HCT116 (cell line): ENCODE measurements at regions not wholly inside any gene's neighbourhood (a gene's known extent, or its start where the extent isn't known, plus 50 kb on each side); places are given as distances from the start of the nearest gene placed in this dataset.

Experiments
- FOSL1 ChIP-seq: IDR thresholded peaks from 2 replicates; pipeline ENCODE4 v1.6.1; 2012; ENCODE audit warnings: low read depth
- POLR2A ChIP-seq: IDR thresholded peaks from 2 replicates; pipeline ENCODE4 v1.7.0; 2011; ENCODE audit warnings: borderline replicate concordance; ENCODE audit not compliant: insufficient read depth, insufficient read length; ENCODE audit errors: extremely low read depth
- POLR2AphosphoS5 ChIP-seq: IDR thresholded peaks from 2 replicates; pipeline ENCODE4 v1.6.1; 2011; ENCODE audit warnings: mild to moderate bottlenecking, low read depth, low read length, moderate library complexity
- ZNF274 ChIP-seq: fragments of 200-500 bp; sonication (Bioruptor generic); IDR thresholded peaks from 2 replicates; pipeline ENCODE4 v1.6.1; 2014; ENCODE audit warnings: mild to moderate bottlenecking, low read depth, low read length, inconsistent platforms
- TF ChIP-seq, protein P1 (sequence below), 3 experiments: fragments of 200-600 bp in 1 of 3; sonication (generic) in 1 of 3; IDR thresholded peaks in 2 of 3; conservative IDR thresholded peaks in 1 of 3; 2 replicates each; pipeline ENCODE4 v1.5.1; 2012 to 2017; ENCODE audit warnings: low read depth in 2 of 3, low read length in 2 of 3, antibody characterized with exemption in 1 of 3, borderline replicate concordance in 1 of 3, control low read depth in 1 of 3, mild to moderate bottlenecking in 1 of 3, mixed read lengths in 1 of 3, mixed run types in 1 of 3, moderate library complexity in 1 of 3; ENCODE audit not compliant: insufficient read depth in 1 of 3
- TF ChIP-seq, protein P2 (sequence below): IDR thresholded peaks from 2 replicates; pipeline ENCODE4 v1.6.1; 2012; ENCODE audit warnings: low read depth
- TF ChIP-seq, protein P3 (sequence below): IDR thresholded peaks from 2 replicates; pipeline ENCODE4 v1.6.1; 2012
- TF ChIP-seq, protein P4 (sequence below): IDR thresholded peaks from 2 replicates; pipeline ENCODE4 v1.6.1; 2012

DNA sequence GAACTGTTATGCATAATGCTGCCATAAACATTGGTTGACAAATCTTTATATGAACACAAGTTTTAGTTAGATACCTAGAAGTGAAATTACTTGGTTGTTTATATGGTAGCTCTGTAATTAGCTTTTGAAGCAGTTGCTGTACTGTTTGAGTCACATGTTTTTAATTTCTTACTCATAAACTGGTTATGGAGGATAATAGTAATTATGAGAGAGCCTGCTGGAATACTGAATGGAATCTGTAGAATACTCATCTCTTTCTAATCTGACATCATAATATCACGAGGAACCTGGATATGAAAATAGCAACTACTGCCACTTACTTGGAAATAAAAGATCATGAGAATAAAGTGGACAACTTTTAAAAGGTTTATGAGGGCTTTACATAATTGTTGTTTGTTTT is 509.2 kb downstream of the CETN3 start:
- TF ChIP-seq, protein P1, sequence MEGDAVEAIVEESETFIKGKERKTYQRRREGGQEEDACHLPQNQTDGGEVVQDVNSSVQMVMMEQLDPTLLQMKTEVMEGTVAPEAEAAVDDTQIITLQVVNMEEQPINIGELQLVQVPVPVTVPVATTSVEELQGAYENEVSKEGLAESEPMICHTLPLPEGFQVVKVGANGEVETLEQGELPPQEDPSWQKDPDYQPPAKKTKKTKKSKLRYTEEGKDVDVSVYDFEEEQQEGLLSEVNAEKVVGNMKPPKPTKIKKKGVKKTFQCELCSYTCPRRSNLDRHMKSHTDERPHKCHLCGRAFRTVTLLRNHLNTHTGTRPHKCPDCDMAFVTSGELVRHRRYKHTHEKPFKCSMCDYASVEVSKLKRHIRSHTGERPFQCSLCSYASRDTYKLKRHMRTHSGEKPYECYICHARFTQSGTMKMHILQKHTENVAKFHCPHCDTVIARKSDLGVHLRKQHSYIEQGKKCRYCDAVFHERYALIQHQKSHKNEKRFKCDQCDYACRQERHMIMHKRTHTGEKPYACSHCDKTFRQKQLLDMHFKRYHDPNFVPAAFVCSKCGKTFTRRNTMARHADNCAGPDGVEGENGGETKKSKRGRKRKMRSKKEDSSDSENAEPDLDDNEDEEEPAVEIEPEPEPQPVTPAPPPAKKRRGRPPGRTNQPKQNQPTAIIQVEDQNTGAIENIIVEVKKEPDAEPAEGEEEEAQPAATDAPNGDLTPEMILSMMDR (IDR thresholded peaks at IDR 0.05 in 2 of 3, conservative IDR thresholded peaks at IDR 0.05 in 1 of 3; ENCODE audit: borderline replicate concordance in 1 of 3, insufficient read depth in 1 of 3, low read depth in 2 of 3, low read length in 2 of 3), result no peak
- TF ChIP-seq POLR2AphosphoS5 (no peak), ZNF274 (no peak), FOSL1 (no peak), POLR2A (no peak)
- TF ChIP-seq, protein P2, sequence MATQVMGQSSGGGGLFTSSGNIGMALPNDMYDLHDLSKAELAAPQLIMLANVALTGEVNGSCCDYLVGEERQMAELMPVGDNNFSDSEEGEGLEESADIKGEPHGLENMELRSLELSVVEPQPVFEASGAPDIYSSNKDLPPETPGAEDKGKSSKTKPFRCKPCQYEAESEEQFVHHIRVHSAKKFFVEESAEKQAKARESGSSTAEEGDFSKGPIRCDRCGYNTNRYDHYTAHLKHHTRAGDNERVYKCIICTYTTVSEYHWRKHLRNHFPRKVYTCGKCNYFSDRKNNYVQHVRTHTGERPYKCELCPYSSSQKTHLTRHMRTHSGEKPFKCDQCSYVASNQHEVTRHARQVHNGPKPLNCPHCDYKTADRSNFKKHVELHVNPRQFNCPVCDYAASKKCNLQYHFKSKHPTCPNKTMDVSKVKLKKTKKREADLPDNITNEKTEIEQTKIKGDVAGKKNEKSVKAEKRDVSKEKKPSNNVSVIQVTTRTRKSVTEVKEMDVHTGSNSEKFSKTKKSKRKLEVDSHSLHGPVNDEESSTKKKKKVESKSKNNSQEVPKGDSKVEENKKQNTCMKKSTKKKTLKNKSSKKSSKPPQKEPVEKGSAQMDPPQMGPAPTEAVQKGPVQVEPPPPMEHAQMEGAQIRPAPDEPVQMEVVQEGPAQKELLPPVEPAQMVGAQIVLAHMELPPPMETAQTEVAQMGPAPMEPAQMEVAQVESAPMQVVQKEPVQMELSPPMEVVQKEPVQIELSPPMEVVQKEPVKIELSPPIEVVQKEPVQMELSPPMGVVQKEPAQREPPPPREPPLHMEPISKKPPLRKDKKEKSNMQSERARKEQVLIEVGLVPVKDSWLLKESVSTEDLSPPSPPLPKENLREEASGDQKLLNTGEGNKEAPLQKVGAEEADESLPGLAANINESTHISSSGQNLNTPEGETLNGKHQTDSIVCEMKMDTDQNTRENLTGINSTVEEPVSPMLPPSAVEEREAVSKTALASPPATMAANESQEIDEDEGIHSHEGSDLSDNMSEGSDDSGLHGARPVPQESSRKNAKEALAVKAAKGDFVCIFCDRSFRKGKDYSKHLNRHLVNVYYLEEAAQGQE, result no peak
- TF ChIP-seq, protein P3, sequence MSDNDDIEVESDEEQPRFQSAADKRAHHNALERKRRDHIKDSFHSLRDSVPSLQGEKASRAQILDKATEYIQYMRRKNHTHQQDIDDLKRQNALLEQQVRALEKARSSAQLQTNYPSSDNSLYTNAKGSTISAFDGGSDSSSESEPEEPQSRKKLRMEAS, result no peak
- TF ChIP-seq, protein P4, sequence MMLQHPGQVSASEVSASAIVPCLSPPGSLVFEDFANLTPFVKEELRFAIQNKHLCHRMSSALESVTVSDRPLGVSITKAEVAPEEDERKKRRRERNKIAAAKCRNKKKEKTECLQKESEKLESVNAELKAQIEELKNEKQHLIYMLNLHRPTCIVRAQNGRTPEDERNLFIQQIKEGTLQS, result no peak
